ENCODE measurements at regions not wholly inside any gene's neighbourhood (a gene's known extent, or its start where the extent isn't known, plus 50 kb on each side); places are given as distances from the start of the nearest gene placed in this dataset.
"Not testable (repeated sequence)": the region's sequence is repeated elsewhere in the genome, so short reads cannot be mapped to it uniquely, and the experiment has no call there.

DNA sequence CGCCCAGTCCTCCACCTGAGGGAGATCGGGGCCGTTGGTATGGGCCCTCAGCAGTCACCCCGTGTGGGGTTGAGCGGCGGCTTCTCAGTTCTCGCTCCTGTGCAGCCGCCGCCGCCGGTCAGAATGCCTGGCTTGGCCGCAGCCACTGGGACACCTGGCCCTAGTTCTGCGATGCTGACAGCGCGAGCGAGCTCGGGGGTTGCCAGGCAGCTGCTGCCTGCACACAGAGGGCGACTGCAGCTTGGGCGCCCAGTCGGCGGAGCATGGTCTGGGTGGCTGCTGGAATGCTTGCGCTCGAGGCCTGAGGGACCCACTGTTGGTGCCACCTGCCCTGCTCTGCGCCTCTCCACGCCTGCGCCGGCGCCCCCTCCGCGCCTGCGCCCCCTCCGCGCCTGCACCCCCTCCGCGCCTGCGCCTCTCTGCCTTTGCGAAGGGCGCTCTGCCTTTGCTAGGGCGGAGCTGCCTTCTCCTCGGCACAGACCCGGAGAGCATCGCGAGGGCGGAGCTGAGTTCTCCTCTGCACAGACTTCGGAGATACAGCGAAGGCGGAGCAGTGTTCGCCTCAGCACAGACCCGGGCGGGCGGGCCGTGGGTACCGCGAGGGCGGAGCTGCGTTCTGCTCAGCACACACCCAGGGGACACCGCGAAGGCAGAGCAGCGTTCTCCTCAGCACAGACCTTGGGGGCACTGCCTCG is 1648.3 kb downstream of the SPATA31A7 start:
- peaks cover 14% of the 10 kb centered on the region for H3K4me1 ChIP-seq
- peak overlapping the region in 1 of 4 donors; percentile 18 for H3K27ac ChIP-seq
- H3K9me3 ChIP-seq; H3K36me3 ChIP-seq (replicated peaks in 1 of 2; ENCODE audit: insufficient read depth in 1 of 2, low read depth in 2 of 2); H3K4me3 ChIP-seq; H3K27me3 ChIP-seq; intact Hi-C loops (cut with DNase I): not testable (repeated sequence)
- 1% methylated on average over 15 to 48 of the region's 60 CpGs for WGBS, 2 donors
- peak in 2 of 3 donors; percentile 27 to 32 for TF ChIP-seq POLR2A (IDR thresholded peaks at IDR 0.05)
- DNase-seq (peak; percentile 73 to 80 (median 78)), ATAC-seq (peak; percentile 100)

DNA sequence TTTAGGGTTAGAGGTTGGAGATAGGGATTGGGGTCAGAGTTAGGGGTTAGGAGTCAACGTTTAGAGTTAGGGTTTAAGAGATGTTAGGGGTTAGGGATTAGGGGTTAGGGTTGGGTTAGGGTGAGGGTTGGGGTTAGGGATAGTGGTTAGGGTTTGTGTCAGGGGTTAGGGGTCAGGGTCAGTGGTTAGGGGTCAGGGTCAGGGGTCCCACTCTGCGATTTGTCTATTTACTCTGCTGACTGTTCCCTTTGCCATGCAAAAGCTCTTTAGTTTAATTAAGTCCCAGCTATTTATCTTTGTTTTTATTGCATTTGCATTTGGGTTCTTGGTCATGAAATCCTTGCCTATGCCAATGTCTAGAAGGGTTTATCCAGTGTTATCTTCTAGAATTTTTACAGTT is 1649.3 kb downstream of the SPATA31A7 start:
- 24 to 26% methylated on average over 1 of the region's 2 CpGs for WGBS, 2 donors
- H3K27me3 ChIP-seq; DNase-seq; intact Hi-C loops (cut with DNase I); ATAC-seq; H3K9me3 ChIP-seq; H3K36me3 ChIP-seq (replicated peaks in 1 of 2; ENCODE audit: insufficient read depth in 1 of 2, low read depth in 2 of 2); H3K4me3 ChIP-seq; H3K27ac ChIP-seq: not testable (repeated sequence)
- H3K4me1 ChIP-seq = peaks cover 14% of the 10 kb centered on the region

DNA sequence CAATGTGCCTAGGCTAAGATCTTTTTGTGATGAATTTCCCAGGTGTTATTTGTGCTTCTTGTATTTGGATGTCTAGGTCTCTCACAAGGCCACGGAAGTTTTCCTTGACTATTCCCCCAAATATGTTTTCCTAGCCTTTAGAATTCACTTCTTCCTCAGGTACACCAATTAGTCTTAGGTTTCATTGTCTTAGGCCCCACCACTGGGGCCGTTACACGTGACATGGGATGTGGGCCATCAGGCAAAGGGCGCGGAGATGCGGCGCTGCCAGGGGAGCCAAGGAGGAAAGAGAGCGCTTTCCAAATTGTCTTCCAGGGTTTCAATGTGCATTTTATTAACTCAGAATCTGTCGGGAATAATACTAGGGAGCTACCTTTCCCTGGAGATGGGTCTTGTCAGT is 1653.3 kb downstream of the SPATA31A7 start:
- H3K27ac ChIP-seq; H3K9me3 ChIP-seq; DNase-seq; intact Hi-C loops (cut with DNase I); H3K36me3 ChIP-seq (replicated peaks in 1 of 2; ENCODE audit: insufficient read depth in 1 of 2, low read depth in 2 of 2); ATAC-seq; H3K27me3 ChIP-seq; H3K4me3 ChIP-seq; H3K4me1 ChIP-seq: not testable (repeated sequence)
- WGBS, 2 donors = 39 to 51% methylated on average over 9 of the region's 9 CpGs

DNA sequence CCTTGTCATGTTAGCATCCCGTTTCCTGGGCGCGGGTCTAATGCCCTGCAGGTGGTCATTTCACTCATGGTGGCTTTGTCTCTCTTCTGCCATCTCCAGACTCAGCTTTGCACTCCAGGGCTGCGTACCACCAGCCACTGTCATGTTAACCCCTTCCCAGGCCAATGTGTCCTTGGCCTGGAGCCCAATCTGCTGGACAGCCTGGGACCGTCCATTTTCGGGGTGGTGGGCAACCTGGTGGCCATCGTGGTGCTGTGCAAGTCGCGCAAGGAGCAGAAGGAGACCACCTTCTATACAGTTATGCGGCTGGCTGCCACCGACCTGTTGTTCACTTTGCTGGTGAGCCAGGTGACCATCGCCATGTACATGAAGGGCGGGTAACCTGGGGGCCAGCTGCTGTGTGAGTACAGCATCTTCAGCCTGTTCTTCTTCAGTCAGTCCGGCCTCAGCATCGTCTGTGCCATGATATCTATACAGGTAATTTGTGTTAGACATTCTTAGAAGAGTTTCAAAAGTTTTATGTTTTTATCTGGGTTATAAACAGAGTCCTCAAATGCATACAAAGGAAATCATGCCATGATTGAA is 1654.0 kb downstream of the SPATA31A7 start:
- 46 to 49% methylated on average over 7 to 9 of the region's 15 CpGs for WGBS, 2 donors
- ATAC-seq; intact Hi-C loops (cut with DNase I); H3K9me3 ChIP-seq; H3K27ac ChIP-seq; H3K36me3 ChIP-seq (replicated peaks in 1 of 2; ENCODE audit: insufficient read depth in 1 of 2, low read depth in 2 of 2); H3K27me3 ChIP-seq; H3K4me1 ChIP-seq; H3K4me3 ChIP-seq: not testable (repeated sequence)
- peak in 1 of 4 donors; percentile 9 for DNase-seq

DNA sequence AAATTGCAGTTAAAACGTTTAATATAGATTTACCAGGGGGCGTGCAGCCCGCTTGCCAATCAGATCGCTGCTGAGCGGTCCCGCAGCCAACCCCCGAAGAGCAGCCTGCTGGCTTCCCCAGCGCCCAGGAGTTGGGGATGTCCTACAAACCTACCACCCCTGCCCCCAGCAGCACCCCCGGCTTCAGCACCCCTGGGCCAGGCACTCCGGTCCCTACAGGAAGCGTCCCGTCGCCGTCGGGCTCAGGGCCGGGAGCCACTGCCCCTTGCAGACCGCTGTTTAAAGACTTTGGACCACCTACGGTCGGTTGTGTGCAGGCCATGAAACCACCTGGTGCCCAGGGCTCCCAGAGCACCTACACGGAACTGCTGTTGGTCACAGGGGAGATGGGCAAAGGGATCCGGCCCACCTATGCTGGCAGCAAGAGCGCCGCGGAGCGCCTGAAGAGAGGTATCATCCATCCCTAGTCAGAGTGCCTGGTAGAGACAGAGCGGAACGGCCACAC is 1654.9 kb downstream of the SPATA31A7 start:
- H3K9me3 ChIP-seq; H3K27ac ChIP-seq; H3K36me3 ChIP-seq (replicated peaks in 1 of 2; ENCODE audit: insufficient read depth in 1 of 2, low read depth in 2 of 2); H3K27me3 ChIP-seq; H3K4me1 ChIP-seq; intact Hi-C loops (cut with DNase I); DNase-seq; H3K4me3 ChIP-seq: not testable (repeated sequence)
- ATAC-seq = peak; percentile 21
- WGBS, 2 donors = 30 to 33% methylated on average over 19 to 27 of the region's 27 CpGs

DNA sequence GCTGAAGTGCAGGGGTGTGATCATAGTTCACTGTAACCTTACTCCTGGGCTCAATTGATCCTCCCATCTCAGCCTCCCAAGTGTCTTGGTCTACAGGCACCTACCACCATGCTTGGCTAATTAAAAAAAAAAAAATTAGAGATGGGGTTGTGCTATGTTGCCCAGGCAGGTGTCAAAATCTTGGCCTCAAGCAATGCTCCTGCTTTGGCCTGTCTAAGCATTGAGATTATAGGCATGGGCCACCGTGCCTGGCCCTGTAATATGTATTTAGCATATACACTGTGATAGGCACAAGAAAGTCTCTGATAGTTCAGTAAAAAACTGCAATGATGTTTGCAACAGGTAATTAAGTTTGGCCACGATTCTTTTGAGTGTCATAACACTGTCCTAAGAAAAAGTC is 1658.4 kb downstream of the SPATA31A7 start:
- H3K4me3 ChIP-seq; H3K4me1 ChIP-seq; ATAC-seq; DNase-seq; H3K36me3 ChIP-seq (replicated peaks in 1 of 2; ENCODE audit: insufficient read depth in 1 of 2, low read depth in 2 of 2); intact Hi-C loops (cut with DNase I); H3K9me3 ChIP-seq; H3K27ac ChIP-seq; H3K27me3 ChIP-seq: not testable (repeated sequence)
- 38 to 67% methylated on average over 1 of the region's 2 CpGs for WGBS, 2 donors

DNA sequence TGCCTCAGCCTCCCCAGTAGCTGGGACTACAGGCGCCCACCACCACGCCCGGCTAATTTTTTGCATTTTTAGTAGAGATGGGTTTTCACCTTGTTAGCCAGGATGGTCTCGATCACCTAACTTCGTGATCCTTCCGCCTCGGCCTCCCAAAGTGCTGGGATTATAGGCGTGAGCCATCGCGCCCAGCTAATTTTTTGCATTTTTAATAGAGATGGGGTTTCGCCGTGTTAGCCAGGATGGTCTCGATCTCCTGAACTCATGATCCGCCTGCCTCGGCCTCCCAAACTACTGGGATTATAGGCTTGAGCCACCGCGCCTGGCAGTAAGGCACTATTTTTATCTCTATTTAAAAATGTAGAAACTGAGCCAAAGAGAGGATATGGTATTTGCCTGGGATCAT is 1660.2 kb downstream of the SPATA31A7 start:
- intact Hi-C loops (cut with DNase I); H3K27ac ChIP-seq; DNase-seq; H3K36me3 ChIP-seq (replicated peaks in 1 of 2; ENCODE audit: insufficient read depth in 1 of 2, low read depth in 2 of 2); ATAC-seq; H3K27me3 ChIP-seq; H3K9me3 ChIP-seq; H3K4me3 ChIP-seq; H3K4me1 ChIP-seq: not testable (repeated sequence)
- WGBS, 2 donors = 76 to 84% methylated on average over 17 of the region's 17 CpGs

DNA sequence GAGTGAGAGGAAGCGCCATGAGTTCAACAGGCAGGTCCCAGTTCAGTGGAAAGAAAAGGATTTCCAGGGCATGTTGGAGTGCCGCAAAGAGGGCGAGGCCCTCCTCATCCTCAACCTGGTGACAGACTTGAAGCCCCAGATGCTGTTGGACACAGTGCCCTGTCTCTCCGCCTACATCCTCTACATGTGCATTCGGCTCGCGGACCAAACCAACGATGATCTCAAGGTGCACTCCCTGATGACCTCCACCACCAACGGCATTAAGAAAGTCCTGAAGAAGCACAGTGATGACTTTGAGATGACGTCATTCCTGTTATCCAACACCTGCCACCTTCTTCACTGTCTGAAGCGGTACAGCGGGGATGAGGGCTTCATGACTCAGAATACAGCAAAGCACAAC is 1667.4 kb downstream of the SPATA31A7 start:
- H3K36me3 ChIP-seq (replicated peaks in 1 of 2; ENCODE audit: insufficient read depth in 1 of 2, low read depth in 2 of 2); H3K27ac ChIP-seq; DNase-seq; H3K9me3 ChIP-seq; ATAC-seq; H3K27me3 ChIP-seq; intact Hi-C loops (cut with DNase I); H3K4me3 ChIP-seq; H3K4me1 ChIP-seq: not testable (repeated sequence)
- WGBS, 2 donors = 55 to 74% methylated on average over 11 to 12 of the region's 12 CpGs

DNA sequence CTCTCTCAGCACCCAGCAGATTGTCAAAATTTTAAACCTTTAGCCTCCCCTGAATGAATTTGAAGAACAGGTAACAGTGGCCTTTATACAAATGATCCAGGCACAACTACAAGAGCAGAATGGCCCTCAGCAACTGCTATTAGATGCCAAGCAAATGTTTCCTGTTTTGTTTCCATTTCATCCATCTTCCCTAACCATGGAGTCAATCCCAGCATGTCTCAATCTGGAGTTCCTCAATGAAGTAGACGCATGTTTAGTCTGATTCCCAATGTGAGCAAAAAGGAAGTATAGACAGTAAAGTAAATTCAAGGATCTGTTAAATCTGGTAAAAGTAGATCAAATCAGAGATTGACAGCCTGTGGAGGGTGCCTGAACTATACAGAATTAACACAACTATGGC is 1668.4 kb downstream of the SPATA31A7 start:
- DNase-seq; H3K36me3 ChIP-seq (replicated peaks in 1 of 2; ENCODE audit: insufficient read depth in 1 of 2, low read depth in 2 of 2); H3K27ac ChIP-seq; H3K4me3 ChIP-seq; ATAC-seq; H3K4me1 ChIP-seq; H3K27me3 ChIP-seq; H3K9me3 ChIP-seq; intact Hi-C loops (cut with DNase I): not testable (repeated sequence)
- 58 to 63% methylated on average over 1 of the region's 1 CpG for WGBS, 2 donors

DNA sequence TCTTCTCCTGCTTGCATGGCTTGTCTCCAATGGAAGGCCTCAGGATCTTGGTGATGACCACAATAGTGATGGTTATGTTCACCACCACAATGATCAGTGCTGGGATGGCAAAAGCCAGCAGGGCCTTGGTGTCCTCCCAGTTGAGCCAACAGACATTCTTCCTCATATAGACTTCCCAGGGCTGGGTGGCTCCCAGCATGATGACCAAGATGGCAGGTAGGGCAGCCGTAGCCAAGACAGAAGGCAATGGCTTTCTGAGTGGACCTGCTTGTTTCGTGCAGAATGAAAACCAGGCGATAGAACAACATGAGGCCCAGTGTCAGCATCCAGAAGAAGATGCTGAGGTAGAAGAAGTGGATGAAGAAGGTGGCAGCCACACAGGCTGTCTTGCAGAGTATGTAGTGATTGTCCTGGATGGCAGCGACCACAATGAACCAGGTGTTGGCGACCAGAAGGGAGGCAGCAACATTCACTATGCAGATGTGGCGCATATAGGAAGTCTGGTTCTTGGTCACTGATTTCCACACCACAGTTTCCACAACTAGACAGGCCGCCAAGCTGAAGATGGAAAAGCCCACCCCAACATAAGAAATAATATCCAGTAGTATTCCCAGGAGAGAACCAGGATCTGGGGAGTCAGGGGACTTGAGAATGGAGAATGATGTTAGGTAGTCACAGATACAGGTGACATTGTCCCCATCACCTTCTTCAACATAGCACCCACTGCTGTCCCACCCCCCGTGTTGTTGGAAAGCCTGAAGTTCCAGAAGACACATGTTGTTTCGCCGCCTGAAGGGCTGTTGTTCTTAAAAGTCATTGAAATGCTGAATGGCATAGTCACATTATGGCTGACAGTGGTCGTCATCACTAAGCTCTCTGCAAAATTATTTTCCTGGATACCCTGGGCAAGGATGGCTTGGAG is 1671.4 kb downstream of the SPATA31A7 start:
- H3K4me1 ChIP-seq; H3K36me3 ChIP-seq (replicated peaks in 1 of 2; ENCODE audit: insufficient read depth in 1 of 2, low read depth in 2 of 2); H3K27ac ChIP-seq; intact Hi-C loops (cut with DNase I); DNase-seq; H3K9me3 ChIP-seq; H3K27me3 ChIP-seq; H3K4me3 ChIP-seq; ATAC-seq: not testable (repeated sequence)
- WGBS, 2 donors = 62 to 81% methylated on average over 11 of the region's 11 CpGs

DNA sequence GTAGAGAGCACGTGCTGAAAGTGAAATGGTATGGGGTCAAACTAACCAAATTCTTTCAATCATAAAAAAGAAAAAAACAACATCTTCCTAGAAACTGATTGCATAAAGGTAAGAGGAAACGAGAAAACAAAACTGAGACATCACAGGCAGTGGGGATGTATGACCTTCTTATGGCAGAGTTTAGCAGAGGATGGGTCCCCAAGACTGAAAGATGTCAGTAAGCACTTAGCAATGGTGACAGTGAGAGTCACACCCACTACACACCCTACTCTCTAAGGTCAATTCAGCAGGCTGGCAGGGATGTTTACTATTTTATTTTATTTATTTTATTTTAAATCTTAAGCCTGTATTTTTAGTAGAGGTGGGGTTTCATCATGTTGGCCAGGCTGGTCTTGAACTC is 1672.3 kb downstream of the SPATA31A7 start:
- DNase-seq; H3K4me3 ChIP-seq; H3K27me3 ChIP-seq; H3K27ac ChIP-seq; H3K9me3 ChIP-seq; intact Hi-C loops (cut with DNase I); ATAC-seq; H3K36me3 ChIP-seq (replicated peaks in 1 of 2; ENCODE audit: insufficient read depth in 1 of 2, low read depth in 2 of 2); H3K4me1 ChIP-seq: not testable (repeated sequence)
- 43 to 60% methylated on average over 2 of the region's 2 CpGs for WGBS, 2 donors

Data from body of pancreas (tissue), 4 donors.